T-helper 2 cell treated with Interferon-gamma antibody and Interleukin-4, amounts not matched to agents 5 μg/mL and 100 μg/mL, for 36 hours (primary cell): ENCODE measurements at regions not wholly inside any gene's neighbourhood (a gene's known extent, or its start where the extent isn't known, plus 50 kb on each side); places are given as distances from the start of the nearest gene placed in this dataset.

Experiments
- DNase-seq: peaks from one replicate; pipeline ENCODE4 v3.0.0; 2021; ENCODE audit warnings: low spot score
- H3K27ac Mint-ChIP-seq: one replicate; pipeline ENCODE4 v1.8.0; 2021; ENCODE audit warnings: mild to moderate bottlenecking, mixed read lengths
- H3K27me3 Mint-ChIP-seq: one replicate; pipeline ENCODE4 v1.8.0; 2021; ENCODE audit warnings: low read depth, mixed read lengths
- H3K36me3 Mint-ChIP-seq: one replicate; pipeline ENCODE4 v1.8.0; 2021; ENCODE audit warnings: low read depth, mixed read lengths
- H3K4me1 Mint-ChIP-seq: one replicate; pipeline ENCODE4 v1.8.0; 2021; ENCODE audit warnings: low read depth, mixed read lengths
- H3K4me3 Mint-ChIP-seq: one replicate; pipeline ENCODE4 v1.8.0; 2022; ENCODE audit warnings: mild to moderate bottlenecking, moderate library complexity, mixed read lengths
- H3K9me3 Mint-ChIP-seq: one replicate; pipeline ENCODE4 v1.8.0; 2021; ENCODE audit warnings: mixed read lengths

- Mint-ChIP-seq H3K27me3 (no peaks in the 10 kb centered on the region), H3K4me3 (no peak overlapping the region), H3K9me3 (peaks cover 46% of the 10 kb centered on the region), H3K4me1 (no peaks in the 10 kb centered on the region), H3K36me3 (no peaks in the 10 kb centered on the region), H3K27ac (no peak overlapping the region)
- DNase-seq = no peak
Measured at GRCh38 chr5:24805230-24805629, 160.5 kb upstream of the CDH10 start.

- peaks cover 39% of the 10 kb centered on the region for H3K9me3 Mint-ChIP-seq
- H3K4me3 Mint-ChIP-seq = no peak overlapping the region
- no peaks in the 10 kb centered on the region for H3K27me3 Mint-ChIP-seq
- H3K36me3 Mint-ChIP-seq = no peaks in the 10 kb centered on the region
- H3K4me1 Mint-ChIP-seq = no peaks in the 10 kb centered on the region
- DNase-seq = no peak
- H3K27ac Mint-ChIP-seq = no peak overlapping the region
Measured at GRCh38 chr5:24804221-24804681, 159.5 kb upstream of the CDH10 start.

- no peak for DNase-seq
- H3K27ac Mint-ChIP-seq = no peak overlapping the region
- H3K4me1 Mint-ChIP-seq = no peaks in the 10 kb centered on the region
- no peak overlapping the region for H3K4me3 Mint-ChIP-seq
- H3K9me3 Mint-ChIP-seq = peaks cover 47% of the 10 kb centered on the region
- no peaks in the 10 kb centered on the region for H3K27me3 Mint-ChIP-seq
- no peaks in the 10 kb centered on the region for H3K36me3 Mint-ChIP-seq
Measured at GRCh38 chr5:24791326-24791725, 146.5 kb upstream of the CDH10 start.

GRCh38 chr5:24789611-24790351 lies 145.0 kb upstream of the CDH10 start:
- no peaks in the 10 kb centered on the region for H3K36me3 Mint-ChIP-seq
- H3K9me3 Mint-ChIP-seq = peaks cover 48% of the 10 kb centered on the region
- H3K4me1 Mint-ChIP-seq = no peaks in the 10 kb centered on the region
- H3K27ac Mint-ChIP-seq = no peak overlapping the region
- DNase-seq = no peak
- H3K27me3 Mint-ChIP-seq = no peaks in the 10 kb centered on the region
- no peak overlapping the region for H3K4me3 Mint-ChIP-seq

- DNase-seq = no peak
- no peak overlapping the region for H3K4me3 Mint-ChIP-seq
- no peaks in the 10 kb centered on the region for H3K4me1 Mint-ChIP-seq
- H3K27ac Mint-ChIP-seq = no peak overlapping the region
- H3K27me3 Mint-ChIP-seq = no peaks in the 10 kb centered on the region
- H3K9me3 Mint-ChIP-seq = peaks cover 46% of the 10 kb centered on the region
- H3K36me3 Mint-ChIP-seq = no peaks in the 10 kb centered on the region
Measured at GRCh38 chr5:24788829-24789514, 144.2 kb upstream of the CDH10 start.

GRCh38 chr5:24786108-24786507 lies 141.3 kb upstream of the CDH10 start:
- no peak overlapping the region for H3K4me3 Mint-ChIP-seq
- no peaks in the 10 kb centered on the region for H3K27me3 Mint-ChIP-seq
- H3K4me1 Mint-ChIP-seq = no peaks in the 10 kb centered on the region
- no peak overlapping the region for H3K27ac Mint-ChIP-seq
- DNase-seq = no peak
- no peaks in the 10 kb centered on the region for H3K36me3 Mint-ChIP-seq
- peaks cover 47% of the 10 kb centered on the region for H3K9me3 Mint-ChIP-seq

GRCh38 chr5:24783596-24783995 lies 138.8 kb upstream of the CDH10 start:
- Mint-ChIP-seq H3K36me3 (no peaks in the 10 kb centered on the region), H3K9me3 (peaks cover 47% of the 10 kb centered on the region), H3K4me3 (no peak overlapping the region), H3K27me3 (no peaks in the 10 kb centered on the region), H3K27ac (no peak overlapping the region), H3K4me1 (no peaks in the 10 kb centered on the region)
- no peak for DNase-seq

- H3K4me1 Mint-ChIP-seq = no peaks in the 10 kb centered on the region
- no peak overlapping the region for H3K27ac Mint-ChIP-seq
- H3K4me3 Mint-ChIP-seq = no peak overlapping the region
- no peak for DNase-seq
- peaks cover 45% of the 10 kb centered on the region for H3K9me3 Mint-ChIP-seq
- no peaks in the 10 kb centered on the region for H3K36me3 Mint-ChIP-seq
- H3K27me3 Mint-ChIP-seq = no peaks in the 10 kb centered on the region
Measured at GRCh38 chr5:24777392-24777791, 132.6 kb upstream of the CDH10 start.

GRCh38 chr5:24773261-24773660 lies 128.5 kb upstream of the CDH10 start:
- H3K4me1 Mint-ChIP-seq = no peaks in the 10 kb centered on the region
- peaks cover 47% of the 10 kb centered on the region for H3K9me3 Mint-ChIP-seq
- no peak overlapping the region for H3K4me3 Mint-ChIP-seq
- H3K36me3 Mint-ChIP-seq = no peaks in the 10 kb centered on the region
- H3K27ac Mint-ChIP-seq = no peak overlapping the region
- no peaks in the 10 kb centered on the region for H3K27me3 Mint-ChIP-seq
- no peak for DNase-seq

- Mint-ChIP-seq H3K36me3 (no peaks in the 10 kb centered on the region), H3K27me3 (no peaks in the 10 kb centered on the region), H3K9me3 (peaks cover 48% of the 10 kb centered on the region), H3K4me3 (no peak overlapping the region), H3K4me1 (no peaks in the 10 kb centered on the region), H3K27ac (no peak overlapping the region)
- no peak for DNase-seq
Measured at GRCh38 chr5:24767086-24767485, 122.3 kb upstream of the CDH10 start.

GRCh38 chr5:24765219-24765618 lies 120.4 kb upstream of the CDH10 start:
- Mint-ChIP-seq H3K4me1 (no peaks in the 10 kb centered on the region), H3K27ac (no peak overlapping the region), H3K9me3 (peaks cover 52% of the 10 kb centered on the region), H3K36me3 (no peaks in the 10 kb centered on the region), H3K4me3 (no peak overlapping the region), H3K27me3 (no peaks in the 10 kb centered on the region)
- DNase-seq = no peak

GRCh38 chr5:24750355-24750754 lies 105.6 kb upstream of the CDH10 start:
- H3K4me3 Mint-ChIP-seq = no peak overlapping the region
- no peaks in the 10 kb centered on the region for H3K4me1 Mint-ChIP-seq
- DNase-seq = no peak
- H3K9me3 Mint-ChIP-seq = peaks cover 56% of the 10 kb centered on the region
- no peaks in the 10 kb centered on the region for H3K36me3 Mint-ChIP-seq
- no peaks in the 10 kb centered on the region for H3K27me3 Mint-ChIP-seq
- no peak overlapping the region for H3K27ac Mint-ChIP-seq

GRCh38 chr5:24749701-24750100 lies 104.9 kb upstream of the CDH10 start:
- Mint-ChIP-seq H3K27ac (no peak overlapping the region), H3K36me3 (no peaks in the 10 kb centered on the region), H3K9me3 (peaks cover 58% of the 10 kb centered on the region), H3K4me1 (no peaks in the 10 kb centered on the region), H3K4me3 (no peak overlapping the region), H3K27me3 (no peaks in the 10 kb centered on the region)
- no peak for DNase-seq

GRCh38 chr5:24747327-24747726 lies 102.5 kb upstream of the CDH10 start:
- no peak overlapping the region for H3K27ac Mint-ChIP-seq
- no peaks in the 10 kb centered on the region for H3K27me3 Mint-ChIP-seq
- DNase-seq = no peak
- no peaks in the 10 kb centered on the region for H3K36me3 Mint-ChIP-seq
- H3K9me3 Mint-ChIP-seq = peaks cover 52% of the 10 kb centered on the region
- H3K4me3 Mint-ChIP-seq = no peak overlapping the region
- no peaks in the 10 kb centered on the region for H3K4me1 Mint-ChIP-seq
